HG03439 (cell line): ENCODE measurements at regions not wholly inside any gene's neighbourhood (a gene's known extent, or its start where the extent isn't known, plus 50 kb on each side); places are given as distances from the start of the nearest gene placed in this dataset.
"Not testable (repeated sequence)": the region's sequence is repeated elsewhere in the genome, so short reads cannot be mapped to it uniquely, and the experiment has no call there.

ENCODE experiments used
- ATAC-seq: cut with Tn5 transposase; IDR thresholded peaks from one replicate; pipeline ENCODE4 v1.9.1; 2021; ENCODE audit warnings: mild to moderate bottlenecking, moderate library complexity; ENCODE audit not compliant: unreplicated experiment

DNA sequence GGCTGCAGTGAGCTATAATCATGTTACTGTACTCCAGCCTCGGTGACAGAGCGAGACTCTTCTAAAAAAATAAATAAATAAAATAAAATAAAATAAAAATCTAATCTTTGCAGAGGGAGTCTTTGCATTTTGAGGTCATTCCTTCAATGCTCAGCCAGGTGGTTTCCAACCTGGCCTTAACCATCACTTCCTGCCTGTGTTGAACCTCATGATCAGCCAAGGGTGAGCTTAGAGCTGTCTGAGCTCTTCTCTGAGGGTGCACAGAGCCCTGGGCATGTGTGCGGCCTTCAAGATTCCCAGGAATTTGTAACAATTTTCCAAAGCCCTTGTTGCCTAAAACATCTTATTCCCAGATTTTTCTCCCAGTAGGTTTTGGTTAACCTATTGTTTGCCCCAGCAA lies 94.3 kb downstream of the KCNJ12 start:
- ATAC-seq: not testable (repeated sequence)

DNA sequence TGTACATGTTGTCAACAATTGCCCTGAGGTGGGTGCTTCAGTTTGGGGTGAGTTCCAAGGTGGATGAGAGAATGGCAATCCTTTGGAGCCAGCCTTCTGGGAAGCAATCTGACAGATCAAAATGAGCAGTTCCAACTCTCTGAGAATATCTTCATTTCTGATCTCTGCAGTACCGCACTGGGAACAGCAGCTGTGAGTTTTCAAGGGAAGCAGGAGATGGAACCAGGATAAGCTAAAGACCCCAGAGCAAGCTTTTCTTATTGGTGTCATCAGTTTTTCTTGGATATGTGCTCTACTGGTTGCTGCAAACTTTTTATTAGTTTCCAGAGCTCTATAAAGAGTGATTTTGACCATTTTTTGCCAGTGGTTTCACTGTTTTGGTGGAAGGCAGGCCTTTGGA lies 94.7 kb downstream of the KCNJ12 start:
- ATAC-seq: no peak

DNA sequence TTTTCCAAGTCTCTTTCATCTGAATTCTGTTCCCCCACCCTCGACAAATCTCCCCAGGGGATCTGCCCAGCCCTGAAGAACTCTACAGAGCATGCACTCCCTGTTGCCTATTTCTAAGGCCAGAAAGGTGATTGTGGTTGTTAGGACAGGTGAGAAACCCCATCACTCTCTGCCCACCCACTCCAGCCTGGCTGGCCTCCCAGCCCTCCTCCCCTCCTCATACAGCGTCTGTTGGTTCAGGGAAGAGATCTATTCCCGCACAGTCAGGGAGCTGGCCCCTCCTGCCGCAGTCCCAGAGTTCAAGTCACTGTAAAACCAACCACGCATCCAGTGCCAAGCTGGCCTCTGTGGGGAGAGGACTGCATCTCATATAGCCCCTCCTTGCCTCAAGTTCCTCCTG lies 98.7 kb downstream of the KCNJ12 start:
- ATAC-seq: no peak

DNA sequence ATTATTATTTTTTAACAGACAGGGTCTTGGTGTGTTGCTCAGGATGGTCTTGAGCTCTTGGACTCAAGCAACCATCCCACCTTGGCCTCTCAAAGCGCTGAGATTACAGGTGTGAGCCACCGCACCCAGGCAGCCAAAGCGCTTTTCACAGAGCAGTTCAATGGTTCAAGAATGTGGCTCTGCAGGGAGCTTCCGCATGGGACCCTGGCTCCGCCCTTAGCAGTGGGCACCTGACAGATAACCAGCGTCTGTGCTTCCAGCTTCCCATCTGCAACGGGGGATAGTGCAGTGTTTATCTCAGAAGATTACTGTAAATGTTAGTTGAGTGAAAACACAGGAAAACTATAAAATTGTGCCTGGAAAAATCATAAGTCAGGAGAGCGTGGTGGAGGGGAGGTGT lies 99.4 kb downstream of the KCNJ12 start:
- no peak for ATAC-seq

DNA sequence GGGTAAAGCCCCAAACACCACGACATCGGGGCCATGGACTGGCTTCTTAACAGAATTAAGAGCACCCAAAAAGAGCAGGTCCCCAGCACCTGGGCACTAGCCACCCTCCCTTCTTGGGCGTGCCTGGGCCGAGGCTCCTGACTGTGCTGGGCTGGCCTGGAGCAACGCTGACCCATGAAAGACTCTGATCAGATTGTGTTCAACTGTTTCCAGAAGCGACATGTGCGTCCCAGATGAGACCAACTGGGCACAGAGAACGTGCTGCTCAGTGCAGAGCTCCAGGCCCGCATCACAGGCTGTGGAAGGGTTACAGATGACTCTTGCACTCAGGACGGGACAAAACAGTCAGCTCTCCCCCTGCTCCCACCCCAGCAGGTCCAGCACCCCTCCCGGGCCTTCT lies 100.7 kb downstream of the KCNJ12 start:
- ATAC-seq: no peak

DNA sequence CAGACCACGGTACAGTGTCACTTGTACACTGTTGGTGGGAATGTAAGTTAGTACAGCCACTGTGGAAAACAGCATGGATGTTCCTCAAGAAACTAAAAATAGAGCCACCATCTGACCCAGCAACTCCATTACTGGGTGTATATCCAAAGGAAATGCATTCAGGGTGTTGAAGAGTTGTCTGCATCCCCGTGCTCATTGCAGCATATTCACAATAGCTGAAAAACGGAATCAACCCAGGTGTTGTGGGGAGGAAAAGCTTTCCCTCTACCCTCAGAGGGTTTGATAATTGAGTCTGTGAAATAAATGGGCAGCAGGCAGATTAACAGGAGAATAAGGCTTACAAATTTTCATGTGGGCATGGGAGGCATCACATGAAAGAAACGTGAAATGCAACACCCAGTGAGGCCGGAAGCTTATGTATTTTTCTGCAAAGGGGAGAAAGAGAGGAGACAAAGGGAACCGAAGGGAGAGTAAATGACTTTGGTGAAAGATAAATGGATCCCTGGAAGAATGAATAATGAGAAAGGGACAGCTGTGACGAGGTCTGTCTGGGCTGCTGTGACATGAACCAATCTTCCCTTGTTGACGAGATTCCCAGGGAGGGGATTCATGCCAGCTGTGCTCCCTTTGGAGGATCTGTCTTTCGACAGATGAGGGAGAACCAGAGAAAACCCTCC lies 106.2 kb downstream of the KCNJ12 start:
- no peak for ATAC-seq

DNA sequence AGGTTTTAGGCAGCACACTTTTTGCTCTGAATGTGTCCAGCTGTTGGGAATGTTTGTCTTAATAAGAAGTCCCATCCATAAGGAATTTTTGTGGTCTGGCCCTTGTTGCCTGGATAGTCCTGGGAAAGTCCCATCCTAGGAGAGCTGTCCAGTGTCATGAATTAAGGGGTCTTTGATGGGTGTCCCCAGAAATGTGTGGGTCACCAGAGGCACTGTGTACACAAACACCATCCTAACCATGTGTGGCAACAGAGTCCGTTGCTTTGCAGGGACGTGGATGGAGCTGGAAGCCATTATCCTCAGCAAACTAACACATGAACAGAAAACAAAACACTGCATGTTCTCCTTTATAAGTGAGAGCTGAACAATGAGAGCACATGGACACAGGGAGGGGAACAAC lies 111.9 kb downstream of the KCNJ12 start:
- not testable (repeated sequence) for ATAC-seq

DNA sequence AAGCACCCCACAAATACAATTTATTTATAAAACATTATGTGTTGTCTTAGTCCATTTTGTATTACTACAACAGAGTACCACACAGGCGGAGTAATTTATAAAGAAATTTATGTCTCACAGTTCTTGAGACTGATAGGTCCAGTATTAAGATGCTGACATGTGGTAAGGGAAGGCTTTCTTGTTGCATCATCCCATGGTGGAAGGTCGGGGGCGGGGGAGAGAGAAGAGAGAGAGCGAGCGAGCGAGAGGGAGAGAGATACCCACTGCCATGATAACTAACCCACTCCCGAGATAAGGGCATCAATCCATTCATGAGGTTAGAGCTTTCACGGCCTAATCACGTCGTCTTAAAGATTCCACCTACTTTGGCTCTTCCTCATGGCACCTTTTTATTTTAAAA lies 117.8 kb downstream of the KCNJ12 start:
- no peak for ATAC-seq

DNA sequence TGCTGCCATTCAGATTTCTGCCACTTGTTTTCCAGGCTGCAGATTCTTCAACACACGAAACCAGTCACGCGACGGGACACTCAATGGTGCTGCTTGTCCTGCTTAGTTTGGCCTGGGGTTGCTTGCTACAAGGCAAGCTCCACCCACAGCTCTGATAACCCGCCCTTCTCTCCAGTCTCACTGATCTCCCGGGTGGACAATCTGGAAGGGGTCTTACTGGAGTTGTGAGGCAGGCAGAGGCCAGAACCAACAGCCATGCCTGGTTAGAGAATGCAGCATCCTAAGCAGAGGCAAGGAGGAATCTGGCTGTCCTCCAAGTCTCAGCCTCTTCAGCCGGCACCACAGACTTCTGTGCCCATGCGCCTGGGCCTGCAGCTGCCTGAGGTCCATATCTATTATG lies 119.1 kb downstream of the KCNJ12 start:
- ATAC-seq: no peak

DNA sequence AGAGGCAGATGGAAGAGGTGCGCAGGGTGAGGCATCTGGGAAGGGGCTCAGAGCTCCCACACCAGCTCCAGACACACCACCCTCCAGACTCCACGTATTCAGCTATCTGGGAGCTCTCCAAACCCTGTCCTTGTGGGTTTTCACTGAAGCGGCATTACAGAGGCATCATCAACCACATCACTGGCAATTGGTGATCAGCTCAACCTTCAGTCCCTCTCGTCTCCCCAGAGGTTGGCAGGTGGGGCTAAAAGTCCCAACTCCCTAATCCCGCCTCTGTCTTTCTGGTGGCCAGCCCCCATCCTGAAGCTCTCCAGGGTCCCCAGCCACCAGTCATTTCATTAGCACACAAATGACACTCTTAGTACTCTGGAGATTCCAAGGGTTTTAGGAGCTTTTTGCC lies 123.9 kb downstream of the KCNJ12 start:
- ATAC-seq: no peak

DNA sequence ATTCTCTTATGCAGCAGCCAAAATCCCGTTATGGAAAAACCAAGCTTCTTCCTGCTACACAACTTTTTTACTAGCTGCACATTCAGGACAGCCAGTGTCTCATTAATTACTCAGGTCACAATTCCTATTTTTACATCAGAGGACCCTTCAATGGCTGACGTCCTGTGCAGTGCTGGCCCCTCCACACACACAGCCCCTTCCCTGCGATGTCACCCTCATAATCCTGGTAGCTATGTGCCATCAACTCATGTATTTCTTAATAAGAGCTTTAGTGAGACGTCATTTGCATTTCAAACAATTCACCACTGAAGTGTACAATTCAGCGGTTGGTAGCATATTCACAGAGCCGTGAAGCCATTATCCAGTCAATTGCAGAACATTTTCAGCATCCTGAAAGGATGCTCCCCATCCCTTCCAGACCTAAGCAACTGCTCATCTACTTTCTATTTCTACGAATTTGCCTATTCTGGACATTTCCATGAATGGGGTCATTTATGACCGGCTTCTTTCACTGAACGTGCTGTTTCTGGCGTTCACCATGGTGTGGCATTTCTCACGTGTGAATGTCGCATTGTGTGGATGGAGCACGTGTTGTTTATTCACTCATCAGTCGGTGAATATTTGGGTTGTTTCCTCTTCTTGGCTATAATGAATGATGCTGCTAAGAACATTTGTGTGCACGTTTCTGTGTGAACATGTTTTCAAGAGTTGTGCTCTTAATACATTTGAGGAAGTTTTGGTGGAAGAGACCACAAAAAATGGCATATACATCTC lies 126.0 kb downstream of the KCNJ12 start:
- ATAC-seq: not testable (repeated sequence)

DNA sequence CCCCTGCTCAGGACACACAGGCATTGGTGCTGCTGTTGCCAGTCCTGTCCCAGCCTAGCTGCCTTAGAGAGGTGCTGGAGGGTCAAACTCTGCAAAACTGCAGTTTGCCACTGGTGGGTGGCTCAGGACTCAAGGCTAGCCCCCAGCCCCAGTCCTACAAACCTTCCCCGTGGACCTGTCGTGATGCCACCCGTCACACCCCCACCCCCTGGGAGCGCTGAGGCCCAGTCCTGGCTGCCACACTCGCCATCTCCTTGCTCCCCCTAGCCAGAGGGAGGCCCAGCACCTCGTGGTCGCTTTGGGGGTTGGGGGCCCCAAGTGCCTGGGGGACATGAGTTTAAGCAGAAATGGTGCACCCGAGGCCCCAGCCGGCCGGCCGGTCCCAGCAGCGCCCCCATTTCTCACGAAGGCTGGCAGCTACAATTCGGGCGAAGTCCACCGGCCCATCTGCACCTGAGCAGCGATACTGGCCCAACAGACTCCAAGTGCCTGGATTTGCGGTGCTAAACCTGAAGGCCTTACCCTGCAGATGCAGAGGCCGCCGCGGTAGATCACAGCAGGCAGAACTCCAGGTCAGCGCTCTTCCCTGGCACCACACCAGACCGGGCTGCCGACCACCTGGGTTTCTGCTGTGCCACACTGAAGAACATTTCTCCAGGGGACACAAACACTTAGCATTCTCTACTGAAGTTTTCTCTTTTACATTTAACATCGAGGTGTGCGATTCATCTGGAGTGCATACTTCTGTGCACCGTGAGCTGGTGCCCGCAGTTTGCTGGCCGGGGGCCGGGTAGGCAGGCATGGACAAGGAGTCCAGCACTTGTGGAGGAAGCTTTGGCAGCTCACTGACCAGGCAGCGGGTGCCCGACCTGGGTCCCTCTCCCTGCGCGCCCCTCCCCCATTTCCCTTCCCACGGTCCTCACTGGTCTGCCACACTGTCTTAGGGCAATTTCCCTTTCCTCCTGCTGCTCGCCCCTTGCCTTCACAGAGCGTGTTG lies 130.0 kb downstream of the KCNJ12 start:
- no peak for ATAC-seq

DNA sequence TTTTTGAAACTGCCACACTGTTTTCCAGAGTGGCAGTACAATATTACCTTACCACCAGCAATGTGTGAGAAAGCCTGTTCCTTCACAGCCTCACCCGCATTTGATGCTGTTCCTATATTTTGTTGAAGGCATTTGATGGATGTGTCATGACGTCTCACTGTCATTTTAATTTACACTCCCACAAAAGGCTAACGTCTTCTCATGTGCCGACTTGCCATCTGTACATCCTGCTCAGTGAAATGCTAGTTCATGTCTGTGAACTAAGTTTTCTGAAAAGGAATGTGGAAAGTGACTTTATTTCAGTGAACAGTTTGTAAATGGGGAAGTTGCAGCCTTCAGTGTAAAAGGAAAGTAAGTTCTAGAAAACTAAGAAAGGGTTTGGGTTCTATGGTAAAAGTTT lies 131.6 kb downstream of the KCNJ12 start:
- ATAC-seq: not testable (repeated sequence)

DNA sequence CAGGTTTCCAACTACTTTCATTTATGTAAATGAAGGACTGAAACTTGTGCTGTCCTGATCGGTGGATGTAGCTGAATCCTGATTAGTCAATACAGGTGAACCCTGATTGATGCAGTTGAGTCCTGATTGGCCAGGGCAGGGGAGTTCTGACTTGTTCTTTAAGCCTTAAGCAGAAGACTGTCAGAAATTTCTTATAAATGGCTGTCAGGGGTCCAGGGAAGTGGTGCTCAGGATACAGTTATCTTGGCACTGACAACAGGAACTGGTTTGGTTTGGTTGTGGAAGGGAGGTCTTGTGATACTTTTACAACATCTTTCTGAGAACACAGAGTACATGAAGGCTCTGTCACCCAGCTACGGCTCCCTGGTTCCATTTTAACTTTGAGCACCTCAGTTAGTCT lies 132.1 kb downstream of the KCNJ12 start:
- ATAC-seq: no peak

DNA sequence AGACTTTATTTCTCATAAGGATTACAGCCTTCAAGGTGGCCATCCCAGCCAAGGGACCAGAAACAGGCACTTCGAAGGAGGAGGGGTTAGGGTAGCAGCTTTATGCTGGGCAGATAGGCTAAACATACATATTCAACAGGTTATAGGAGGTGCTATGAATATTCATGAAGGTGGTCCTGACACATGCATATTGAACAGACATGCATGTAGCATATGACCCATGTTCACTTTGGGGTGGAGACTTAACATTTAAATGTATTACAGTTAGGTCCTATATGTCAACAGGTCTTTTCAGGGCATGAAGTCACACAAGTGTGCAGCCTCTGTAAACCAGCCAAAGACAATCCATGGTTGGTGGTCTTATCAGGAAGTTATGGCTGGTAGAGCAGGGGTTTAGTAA lies 133.2 kb downstream of the KCNJ12 start:
- ATAC-seq: not testable (repeated sequence)

DNA sequence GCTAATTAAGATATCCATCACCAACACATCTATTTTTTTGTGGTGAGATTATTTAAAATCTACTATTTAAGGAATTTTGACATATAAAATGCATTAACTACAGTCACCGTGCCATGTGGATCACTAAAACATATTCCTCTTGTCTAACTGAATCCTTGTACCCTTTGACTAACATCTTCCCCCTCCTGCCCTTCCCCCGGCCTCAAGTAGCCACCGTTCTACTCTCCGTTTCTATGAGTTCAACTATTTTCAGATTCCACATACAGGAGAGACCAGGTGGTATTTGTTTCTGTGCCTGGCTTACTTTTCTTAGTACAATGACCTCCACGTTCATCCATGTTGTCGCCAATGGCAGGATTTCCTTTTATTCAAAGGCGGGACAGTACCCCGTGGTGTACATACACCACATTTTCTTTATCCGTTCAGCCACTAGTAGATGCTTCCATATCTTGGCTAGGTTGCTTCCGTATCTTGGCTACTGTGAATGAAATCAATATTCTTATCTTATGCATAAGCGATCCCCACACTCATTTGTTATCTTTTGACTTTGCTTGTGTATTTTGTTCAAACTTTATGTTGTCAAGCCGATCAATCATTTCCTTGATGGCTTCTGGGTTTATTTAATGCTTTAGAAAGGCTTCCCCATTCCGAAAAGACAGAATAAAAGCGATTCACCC lies 134.7 kb downstream of the KCNJ12 start:
- no peak for ATAC-seq

DNA sequence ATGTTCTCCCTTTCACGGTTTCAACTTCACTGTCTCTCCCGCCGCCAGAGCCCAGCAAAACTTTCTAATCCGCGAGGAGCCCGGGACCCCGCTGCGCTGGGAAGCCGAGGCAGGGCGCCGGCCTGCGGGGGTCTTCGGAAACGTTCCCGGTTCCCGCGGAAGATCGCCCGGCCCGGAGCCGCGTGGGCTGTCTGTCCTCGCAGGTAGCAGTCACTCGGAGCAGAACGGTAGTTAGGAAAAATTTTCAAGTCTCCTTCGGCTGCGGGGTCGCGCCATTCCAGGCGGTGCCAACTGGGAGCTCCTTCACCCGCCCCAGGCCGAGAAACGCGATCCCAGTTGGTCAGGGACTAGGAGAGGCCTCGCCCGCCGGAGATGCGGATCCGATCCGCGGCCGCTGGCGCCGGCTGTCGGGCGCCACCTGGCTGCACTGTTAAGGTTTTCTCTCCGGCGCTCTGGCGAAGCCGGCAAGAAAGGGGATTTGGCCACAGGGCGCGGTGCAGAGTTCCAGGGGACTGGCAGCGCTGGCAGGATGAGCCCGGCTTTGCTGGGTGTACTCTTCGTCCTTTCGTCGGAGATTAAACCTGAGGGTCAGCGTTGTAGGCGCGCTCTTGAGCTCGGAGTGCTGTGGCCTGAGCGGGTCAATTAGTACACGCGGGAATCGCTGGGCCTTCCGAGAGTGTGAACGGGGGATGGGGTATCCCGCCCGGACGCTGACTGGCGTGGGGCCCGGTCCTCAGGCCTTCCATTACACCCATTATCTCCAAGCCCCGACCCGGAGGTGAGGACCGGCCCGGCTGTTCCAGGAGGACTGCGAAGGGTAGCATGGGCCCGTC lies 135.4 kb downstream of the KCNJ12 start:
- no peak for ATAC-seq

DNA sequence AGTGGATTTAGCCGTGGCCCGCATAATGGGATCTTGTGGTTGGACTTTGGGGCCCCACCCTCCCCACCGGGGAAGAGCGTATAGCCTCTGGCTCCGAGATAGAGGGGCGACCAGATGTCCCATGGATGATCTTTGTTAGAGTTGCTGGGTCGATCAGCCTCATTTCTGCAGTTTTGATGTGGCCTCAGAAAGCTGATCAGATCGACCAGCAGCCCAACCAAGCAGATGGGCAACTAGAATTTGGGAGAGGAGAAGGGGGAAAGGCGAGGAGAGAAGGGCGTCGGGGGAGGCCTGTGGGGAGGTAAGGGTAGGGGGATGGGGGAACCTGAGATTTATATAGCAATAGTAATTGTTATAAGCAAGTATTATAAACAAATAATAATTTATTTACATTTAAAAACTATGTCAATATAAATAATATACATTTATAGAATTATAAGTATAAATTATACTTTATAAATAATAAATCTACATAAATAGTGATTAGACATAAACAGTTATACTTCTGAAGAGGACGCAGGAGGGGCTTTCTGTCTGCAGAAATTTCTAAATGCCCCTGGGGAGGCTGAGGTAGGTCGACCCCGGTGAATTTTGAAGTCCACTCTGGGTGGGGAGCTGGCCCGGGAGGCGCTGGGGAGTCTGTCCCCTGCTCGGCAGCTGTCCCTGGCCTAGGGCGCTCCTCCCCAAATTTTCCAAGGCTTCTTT lies 136.3 kb downstream of the KCNJ12 start:
- ATAC-seq: no peak

DNA sequence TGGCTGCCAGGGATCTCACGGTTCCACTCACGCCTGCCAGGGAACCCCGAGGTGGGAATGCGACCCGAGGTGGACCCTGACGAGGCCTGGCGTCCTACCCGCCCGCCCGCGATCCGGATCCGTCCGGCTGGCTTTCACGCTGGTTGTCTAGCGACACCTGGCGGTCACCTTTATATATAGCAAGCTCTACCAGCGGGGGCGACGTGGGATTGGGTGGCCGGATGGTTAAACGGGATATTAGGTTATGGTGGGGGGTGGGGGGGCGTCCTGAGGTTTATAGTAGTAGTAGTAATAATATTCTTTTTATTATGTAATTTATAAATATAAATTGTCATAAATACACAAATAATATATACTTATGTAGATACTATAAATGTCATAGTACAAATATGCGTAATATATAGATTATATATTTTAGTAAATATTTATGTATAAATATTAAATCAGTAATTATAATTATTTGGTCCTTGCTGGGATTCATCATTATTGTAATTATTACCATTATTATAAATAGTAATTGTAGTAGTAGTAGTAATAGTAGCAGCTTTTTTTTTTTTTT lies 136.9 kb downstream of the KCNJ12 start:
- ATAC-seq: no peak
